Fibroblast of pulmonary artery (primary cell): ENCODE measurements at regions not wholly inside any gene's neighbourhood (a gene's known extent, or its start where the extent isn't known, plus 50 kb on each side); places are given as distances from the start of the nearest gene placed in this dataset.

Experiments
- DNase-seq: peaks from one replicate; pipeline ENCODE4 v3.0.0-alpha.2; 2010; ENCODE audit warnings: low read depth
- H3K4me3 ChIP-seq: replicated peaks from 2 replicates; pipeline ENCODE4 v1.5.1; 2011; ENCODE audit warnings: low read depth, mild to moderate bottlenecking, control low read depth, low read length, moderate library complexity
- TF ChIP-seq, protein P1 (sequence below): IDR thresholded peaks from 2 replicates; pipeline ENCODE4 v1.5.1; 2011; ENCODE audit warnings: mild to moderate bottlenecking, control low read depth, low read length, inconsistent platforms; ENCODE audit errors: missing control alignments

DNA sequence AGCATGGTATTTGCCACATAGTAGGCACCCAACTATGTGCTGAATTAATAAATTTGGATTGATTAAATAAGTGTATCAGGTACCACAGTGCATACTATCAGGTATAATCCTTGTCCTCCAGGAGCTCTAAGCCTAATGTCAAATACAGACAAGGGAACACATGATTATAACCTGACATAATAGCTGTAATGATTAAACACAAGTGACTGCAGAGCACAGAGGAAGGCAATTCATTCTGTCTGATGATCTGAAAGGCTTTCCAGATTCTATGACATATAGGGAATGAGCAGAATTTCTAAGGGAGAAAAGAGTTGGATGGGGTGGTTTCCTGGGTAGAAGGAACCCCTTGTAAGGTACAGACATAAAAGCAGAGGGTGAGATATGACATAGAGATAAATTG is 273.5 kb downstream of the KIF2B start:
- H3K4me3 ChIP-seq, result no peak overlapping the region
- TF ChIP-seq, protein P1, sequence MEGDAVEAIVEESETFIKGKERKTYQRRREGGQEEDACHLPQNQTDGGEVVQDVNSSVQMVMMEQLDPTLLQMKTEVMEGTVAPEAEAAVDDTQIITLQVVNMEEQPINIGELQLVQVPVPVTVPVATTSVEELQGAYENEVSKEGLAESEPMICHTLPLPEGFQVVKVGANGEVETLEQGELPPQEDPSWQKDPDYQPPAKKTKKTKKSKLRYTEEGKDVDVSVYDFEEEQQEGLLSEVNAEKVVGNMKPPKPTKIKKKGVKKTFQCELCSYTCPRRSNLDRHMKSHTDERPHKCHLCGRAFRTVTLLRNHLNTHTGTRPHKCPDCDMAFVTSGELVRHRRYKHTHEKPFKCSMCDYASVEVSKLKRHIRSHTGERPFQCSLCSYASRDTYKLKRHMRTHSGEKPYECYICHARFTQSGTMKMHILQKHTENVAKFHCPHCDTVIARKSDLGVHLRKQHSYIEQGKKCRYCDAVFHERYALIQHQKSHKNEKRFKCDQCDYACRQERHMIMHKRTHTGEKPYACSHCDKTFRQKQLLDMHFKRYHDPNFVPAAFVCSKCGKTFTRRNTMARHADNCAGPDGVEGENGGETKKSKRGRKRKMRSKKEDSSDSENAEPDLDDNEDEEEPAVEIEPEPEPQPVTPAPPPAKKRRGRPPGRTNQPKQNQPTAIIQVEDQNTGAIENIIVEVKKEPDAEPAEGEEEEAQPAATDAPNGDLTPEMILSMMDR, result no peak
- no peak for DNase-seq

DNA sequence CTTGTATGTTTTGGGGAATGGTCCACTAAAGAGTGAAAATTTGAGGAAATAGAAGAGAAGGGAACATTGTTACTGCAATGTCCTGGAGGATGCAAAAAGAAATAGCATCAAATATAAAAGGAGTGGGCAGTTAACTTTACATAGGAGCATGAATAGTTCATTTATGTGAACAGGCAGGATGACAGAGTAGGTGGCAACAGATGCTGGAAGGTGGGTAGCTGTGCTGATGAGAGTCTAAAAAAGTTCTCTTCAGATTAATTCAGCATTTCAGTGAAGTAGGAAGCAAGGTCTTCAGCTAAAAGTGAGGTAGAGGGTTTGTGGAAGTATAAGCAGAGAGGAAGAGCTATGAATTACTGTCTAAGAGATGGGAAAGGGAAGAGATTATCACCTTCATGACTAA is 276.5 kb downstream of the KIF2B start:
- TF ChIP-seq, protein P1, result no peak
- H3K4me3 ChIP-seq, result no peak overlapping the region
- no peak for DNase-seq

DNA sequence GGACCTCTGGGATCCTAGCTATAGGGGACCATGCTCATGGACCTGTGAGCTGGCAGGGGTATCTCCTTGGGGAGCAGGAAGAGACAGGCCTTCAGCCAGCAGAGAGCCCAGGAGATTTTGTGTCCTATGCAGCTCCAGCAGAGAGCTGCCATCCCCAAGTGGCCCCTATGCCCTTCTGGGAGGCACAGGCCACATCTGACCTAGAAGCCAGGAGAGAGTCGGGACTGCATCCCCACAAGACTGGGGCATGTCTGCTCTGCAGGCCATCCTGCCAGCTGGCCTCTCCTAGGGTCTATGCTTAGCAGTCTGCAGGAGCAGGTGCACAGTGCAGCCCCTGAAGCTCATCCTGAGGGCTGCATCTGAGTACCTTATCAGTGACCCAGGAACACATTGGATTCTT is 279.5 kb downstream of the KIF2B start:
- no peak overlapping the region for H3K4me3 ChIP-seq
- no peak for DNase-seq
- TF ChIP-seq, protein P1, result no peak

DNA sequence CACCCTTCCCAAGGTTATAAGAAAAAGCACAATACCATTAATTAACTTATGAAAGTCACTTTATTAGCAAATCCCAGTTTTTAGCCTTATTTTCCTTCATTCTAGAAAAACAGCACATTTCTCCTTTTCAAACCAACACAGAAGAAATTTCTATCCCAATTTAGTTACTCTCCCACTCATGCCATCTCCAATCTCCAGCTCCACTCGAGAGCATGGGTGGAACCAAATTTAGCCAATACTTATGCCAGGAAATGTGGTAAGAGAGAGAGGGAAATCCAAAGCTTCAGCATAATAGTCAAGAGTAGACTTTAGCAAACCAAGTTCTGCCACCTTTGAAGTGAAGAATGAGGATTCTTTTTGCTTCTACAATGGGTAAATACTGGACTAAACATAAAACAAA is 288.8 kb downstream of the KIF2B start:
- H3K4me3 ChIP-seq, result no peak overlapping the region

DNA sequence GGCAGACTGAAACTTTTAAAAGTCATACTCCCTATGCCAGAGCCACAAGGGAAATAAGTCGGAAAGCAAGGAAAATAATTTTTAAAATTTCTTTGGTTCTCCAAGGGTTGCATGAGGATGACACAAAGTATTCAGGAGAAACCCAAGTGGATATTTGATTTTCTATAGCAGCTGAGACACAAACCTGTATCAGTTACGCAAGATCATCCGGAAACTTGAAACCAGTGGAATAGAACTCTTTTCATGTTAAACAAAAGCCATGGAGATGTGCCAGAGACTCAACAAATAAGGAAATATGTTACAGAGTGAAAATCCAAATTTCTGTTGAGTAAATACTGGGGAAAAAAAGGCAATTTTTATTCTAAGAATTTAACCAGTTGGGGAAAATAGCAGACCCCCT is 294.7 kb downstream of the KIF2B start:
- TF ChIP-seq, protein P1, result no peak
- no peak for DNase-seq

More for the DNA sequence above, 288.8 kb downstream of the KIF2B start:
- TF ChIP-seq, protein P1, result no peak
- no peak for DNase-seq

DNA sequence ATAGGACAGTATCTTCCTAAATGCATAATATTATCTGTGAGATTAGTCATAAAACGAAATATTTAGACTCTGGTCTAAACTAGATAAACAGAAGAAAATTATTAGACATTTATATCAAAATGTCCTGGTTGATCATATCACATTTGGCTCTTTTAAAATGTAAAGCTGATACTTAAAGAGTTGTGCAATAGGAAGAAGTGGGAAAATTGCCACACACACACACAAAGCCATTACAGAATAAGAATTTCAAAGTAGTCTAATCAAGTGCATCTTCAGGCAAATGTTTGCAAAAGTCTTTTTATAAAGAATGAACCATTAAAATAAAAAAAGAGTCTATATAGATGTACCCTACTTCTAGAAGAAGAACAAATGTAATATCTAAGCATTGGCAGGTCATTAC is 301.7 kb downstream of the KIF2B start:
- TF ChIP-seq, protein P1, result no peak
- no peak for DNase-seq
- no peak overlapping the region for H3K4me3 ChIP-seq

More for the DNA sequence above, 294.7 kb downstream of the KIF2B start:
- no peak overlapping the region for H3K4me3 ChIP-seq

DNA sequence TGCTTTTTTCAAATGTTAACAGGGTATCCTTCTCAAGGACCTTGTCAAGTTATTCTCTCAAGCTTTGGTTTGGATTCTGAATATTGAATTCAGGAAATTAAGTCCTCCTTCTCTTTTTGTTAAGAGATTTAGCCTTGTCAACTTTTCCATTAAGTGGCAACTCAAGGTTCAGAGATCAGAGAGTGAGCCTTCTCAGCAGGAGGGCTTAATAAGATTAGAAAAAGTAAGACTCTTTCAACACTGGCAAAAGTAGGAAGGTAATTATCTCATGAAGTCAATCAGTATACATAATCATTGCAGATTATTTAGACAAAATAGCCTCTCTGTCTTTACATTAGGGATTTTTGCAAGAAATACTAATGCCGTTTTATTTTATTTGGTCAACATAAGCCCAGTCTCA is 330.7 kb downstream of the KIF2B start:
- TF ChIP-seq, protein P1, result no peak
- no peak for DNase-seq
- H3K4me3 ChIP-seq, result no peak overlapping the region
